ENCODE measurements at regions not wholly inside any gene's neighbourhood (a gene's known extent, or its start where the extent isn't known, plus 50 kb on each side); places are given as distances from the start of the nearest gene placed in this dataset.

DNA sequence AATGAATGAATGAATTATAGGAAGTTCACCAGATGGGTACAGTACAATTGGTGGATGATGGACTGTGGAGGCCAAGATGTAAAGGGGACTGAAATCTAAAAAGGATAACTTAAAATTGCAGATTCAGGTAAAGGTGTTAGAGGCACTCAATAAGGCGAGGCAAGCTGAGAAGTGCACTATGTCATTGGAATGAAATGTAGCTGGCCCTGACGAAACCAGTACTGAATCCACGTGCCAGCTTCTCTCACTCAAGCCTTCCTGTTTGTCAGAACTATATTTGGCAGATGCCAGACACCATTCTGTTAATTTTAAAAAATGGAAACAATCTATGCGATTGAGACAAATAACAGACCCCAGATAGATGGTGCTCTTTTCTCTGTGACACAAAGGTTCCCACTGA, 1039.1 kb upstream of the TENM3 start:
- TF ChIP-seq, protein P1, sequence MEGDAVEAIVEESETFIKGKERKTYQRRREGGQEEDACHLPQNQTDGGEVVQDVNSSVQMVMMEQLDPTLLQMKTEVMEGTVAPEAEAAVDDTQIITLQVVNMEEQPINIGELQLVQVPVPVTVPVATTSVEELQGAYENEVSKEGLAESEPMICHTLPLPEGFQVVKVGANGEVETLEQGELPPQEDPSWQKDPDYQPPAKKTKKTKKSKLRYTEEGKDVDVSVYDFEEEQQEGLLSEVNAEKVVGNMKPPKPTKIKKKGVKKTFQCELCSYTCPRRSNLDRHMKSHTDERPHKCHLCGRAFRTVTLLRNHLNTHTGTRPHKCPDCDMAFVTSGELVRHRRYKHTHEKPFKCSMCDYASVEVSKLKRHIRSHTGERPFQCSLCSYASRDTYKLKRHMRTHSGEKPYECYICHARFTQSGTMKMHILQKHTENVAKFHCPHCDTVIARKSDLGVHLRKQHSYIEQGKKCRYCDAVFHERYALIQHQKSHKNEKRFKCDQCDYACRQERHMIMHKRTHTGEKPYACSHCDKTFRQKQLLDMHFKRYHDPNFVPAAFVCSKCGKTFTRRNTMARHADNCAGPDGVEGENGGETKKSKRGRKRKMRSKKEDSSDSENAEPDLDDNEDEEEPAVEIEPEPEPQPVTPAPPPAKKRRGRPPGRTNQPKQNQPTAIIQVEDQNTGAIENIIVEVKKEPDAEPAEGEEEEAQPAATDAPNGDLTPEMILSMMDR (conservative IDR thresholded peaks at IDR 0.05): no peak
- TF ChIP-seq ZFX (IDR thresholded peaks at IDR 0.05): no peak

Data from C4-2B (cell line).